ENCODE measurements at regions not wholly inside any gene's neighbourhood (a gene's known extent, or its start where the extent isn't known, plus 50 kb on each side); places are given as distances from the start of the nearest gene placed in this dataset.

DNA sequence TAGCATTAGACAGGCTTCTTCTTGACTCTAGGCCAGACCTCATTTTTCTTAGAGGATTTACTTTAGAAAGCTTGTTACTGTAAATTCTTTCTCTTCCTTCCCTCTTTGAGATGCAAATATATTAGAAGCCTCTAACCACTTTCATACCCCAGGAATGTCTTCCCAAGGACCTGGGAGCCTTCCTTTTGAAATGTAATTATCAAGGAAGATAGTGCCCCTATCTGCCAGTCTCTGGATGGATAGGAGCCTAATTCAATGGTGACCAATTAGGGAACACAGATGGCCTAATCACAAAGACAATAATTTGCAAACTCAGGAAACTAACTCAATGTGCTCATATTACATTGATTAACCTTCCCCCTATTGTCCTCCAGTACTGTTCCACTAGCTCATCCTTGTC lies 145.6 kb upstream of the DCAF8L1 start:
- TF ChIP-seq FOXM1 (IDR thresholded peaks at IDR 0.05; ENCODE audit: borderline replicate concordance, low read depth): no peak

DNA sequence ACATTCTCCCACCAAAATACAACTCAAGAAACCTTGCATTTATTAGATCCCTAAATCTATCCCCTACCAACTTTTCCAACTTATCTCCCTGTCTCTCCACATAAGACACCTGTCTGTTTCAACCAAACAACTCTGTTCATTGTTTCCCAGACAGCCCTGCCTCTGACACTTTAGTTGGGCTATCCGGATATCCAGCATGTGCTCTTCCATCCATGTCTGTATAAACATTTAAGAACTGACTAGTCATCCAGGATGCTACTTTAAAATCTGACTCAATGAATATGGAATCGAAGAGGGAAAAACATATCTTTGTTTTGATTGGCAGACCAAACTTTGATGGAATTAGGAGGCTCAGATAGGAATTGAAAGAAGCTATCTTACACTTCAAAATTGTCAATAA lies 143.2 kb upstream of the DCAF8L1 start:
- no peak for TF ChIP-seq NFIC (IDR thresholded peaks at IDR 0.05)
- TF ChIP-seq EP300 (IDR thresholded peaks at IDR 0.05; ENCODE audit: borderline replicate concordance): no peak
- TF ChIP-seq CREB1 (IDR thresholded peaks at IDR 0.05; ENCODE audit: low read depth): no peak
- TF ChIP-seq YY1 (IDR thresholded peaks at IDR 0.05; ENCODE audit: low read depth): no peak
- no peak for TF ChIP-seq FOXM1 (IDR thresholded peaks at IDR 0.05; ENCODE audit: borderline replicate concordance, low read depth)
- no peak for TF ChIP-seq TAF1 (IDR thresholded peaks at IDR 0.05; ENCODE audit: low read depth)
- TF ChIP-seq EGR1 (IDR thresholded peaks at IDR 0.05): no peak
- TF ChIP-seq, protein P1, sequence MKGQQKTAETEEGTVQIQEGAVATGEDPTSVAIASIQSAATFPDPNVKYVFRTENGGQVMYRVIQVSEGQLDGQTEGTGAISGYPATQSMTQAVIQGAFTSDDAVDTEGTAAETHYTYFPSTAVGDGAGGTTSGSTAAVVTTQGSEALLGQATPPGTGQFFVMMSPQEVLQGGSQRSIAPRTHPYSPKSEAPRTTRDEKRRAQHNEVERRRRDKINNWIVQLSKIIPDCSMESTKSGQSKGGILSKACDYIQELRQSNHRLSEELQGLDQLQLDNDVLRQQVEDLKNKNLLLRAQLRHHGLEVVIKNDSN (IDR thresholded peaks at IDR 0.05): no peak
- TF ChIP-seq, protein P2, sequence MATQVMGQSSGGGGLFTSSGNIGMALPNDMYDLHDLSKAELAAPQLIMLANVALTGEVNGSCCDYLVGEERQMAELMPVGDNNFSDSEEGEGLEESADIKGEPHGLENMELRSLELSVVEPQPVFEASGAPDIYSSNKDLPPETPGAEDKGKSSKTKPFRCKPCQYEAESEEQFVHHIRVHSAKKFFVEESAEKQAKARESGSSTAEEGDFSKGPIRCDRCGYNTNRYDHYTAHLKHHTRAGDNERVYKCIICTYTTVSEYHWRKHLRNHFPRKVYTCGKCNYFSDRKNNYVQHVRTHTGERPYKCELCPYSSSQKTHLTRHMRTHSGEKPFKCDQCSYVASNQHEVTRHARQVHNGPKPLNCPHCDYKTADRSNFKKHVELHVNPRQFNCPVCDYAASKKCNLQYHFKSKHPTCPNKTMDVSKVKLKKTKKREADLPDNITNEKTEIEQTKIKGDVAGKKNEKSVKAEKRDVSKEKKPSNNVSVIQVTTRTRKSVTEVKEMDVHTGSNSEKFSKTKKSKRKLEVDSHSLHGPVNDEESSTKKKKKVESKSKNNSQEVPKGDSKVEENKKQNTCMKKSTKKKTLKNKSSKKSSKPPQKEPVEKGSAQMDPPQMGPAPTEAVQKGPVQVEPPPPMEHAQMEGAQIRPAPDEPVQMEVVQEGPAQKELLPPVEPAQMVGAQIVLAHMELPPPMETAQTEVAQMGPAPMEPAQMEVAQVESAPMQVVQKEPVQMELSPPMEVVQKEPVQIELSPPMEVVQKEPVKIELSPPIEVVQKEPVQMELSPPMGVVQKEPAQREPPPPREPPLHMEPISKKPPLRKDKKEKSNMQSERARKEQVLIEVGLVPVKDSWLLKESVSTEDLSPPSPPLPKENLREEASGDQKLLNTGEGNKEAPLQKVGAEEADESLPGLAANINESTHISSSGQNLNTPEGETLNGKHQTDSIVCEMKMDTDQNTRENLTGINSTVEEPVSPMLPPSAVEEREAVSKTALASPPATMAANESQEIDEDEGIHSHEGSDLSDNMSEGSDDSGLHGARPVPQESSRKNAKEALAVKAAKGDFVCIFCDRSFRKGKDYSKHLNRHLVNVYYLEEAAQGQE (IDR thresholded peaks at IDR 0.05; ENCODE audit: low read depth): no peak
- no peak for TF ChIP-seq TEAD4 (IDR thresholded peaks at IDR 0.05)

DNA sequence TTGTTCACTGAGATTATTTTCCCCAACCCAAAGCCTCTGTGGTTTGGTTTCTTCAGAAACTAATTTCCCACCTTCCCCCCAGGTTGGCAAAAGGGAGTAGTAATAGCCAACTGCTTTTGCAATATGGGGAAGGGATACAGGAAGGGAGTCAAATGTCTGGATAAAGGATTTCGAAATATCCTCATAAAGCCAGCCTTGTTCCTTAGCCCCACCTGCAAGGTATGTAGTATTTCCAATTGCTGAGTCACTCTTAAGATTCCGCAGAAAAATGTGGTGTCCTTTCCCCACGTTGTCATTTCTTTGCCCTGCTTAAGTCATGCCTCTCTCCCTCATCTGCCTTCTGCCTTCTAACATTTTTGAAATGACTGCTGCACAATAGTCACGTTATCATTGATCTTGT lies 138.8 kb upstream of the DCAF8L1 start:
- no peak for TF ChIP-seq TEAD4 (IDR thresholded peaks at IDR 0.05)
- no peak for TF ChIP-seq CREB1 (IDR thresholded peaks at IDR 0.05; ENCODE audit: low read depth)

DNA sequence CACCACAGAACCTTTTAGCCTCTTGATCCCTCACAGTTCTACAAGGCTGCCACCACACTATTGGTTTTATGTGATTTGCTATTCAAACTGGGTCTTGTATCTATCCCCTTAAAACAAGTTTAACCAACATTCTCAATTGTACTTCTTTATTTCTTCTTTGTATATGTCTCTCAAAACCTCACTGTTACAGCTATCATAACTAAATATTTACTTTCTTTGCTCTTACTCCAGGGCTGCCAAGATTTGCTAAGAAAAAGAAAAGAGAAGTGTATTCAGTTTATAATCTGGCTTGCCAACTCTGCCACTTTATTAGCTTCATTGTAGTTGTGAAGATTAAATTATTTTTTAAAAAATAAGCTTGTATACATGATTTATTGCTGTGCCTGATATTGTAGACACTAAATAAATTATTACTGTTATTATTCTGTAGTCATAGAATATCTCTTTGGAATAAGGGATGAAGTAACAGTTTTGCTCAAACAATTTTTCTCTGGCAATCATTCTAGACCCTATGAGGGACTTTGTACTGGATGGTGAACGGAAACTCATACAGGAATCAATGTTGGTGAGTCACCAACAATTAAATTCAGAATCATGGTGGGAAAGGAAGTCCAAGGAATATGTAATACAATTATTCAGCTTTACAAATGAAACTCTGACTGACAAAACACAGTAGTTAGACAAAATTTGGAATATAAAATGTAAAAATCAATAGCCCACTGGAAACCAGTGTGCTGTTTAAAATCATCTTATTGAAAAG lies 127.1 kb upstream of the DCAF8L1 start:
- TF ChIP-seq RAD21 (IDR thresholded peaks at IDR 0.05; ENCODE audit: low read depth): no peak
- no peak for TF ChIP-seq CEBPB (IDR thresholded peaks at IDR 0.05)
- TF ChIP-seq, protein P2 (IDR thresholded peaks at IDR 0.05; ENCODE audit: low read depth): no peak
- TF ChIP-seq ZBTB7A (IDR thresholded peaks at IDR 0.05; ENCODE audit: low read depth): no peak
- TF ChIP-seq, protein P3, sequence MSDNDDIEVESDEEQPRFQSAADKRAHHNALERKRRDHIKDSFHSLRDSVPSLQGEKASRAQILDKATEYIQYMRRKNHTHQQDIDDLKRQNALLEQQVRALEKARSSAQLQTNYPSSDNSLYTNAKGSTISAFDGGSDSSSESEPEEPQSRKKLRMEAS (IDR thresholded peaks at IDR 0.05): no peak
- TF ChIP-seq, protein P1 (IDR thresholded peaks at IDR 0.05): no peak
- TF ChIP-seq EGR1 (IDR thresholded peaks at IDR 0.05): no peak
- no peak for TF ChIP-seq TCF12 (IDR thresholded peaks at IDR 0.05; ENCODE audit: low read depth)
- no peak for TF ChIP-seq TAF1 (IDR thresholded peaks at IDR 0.05; ENCODE audit: low read depth)

DNA sequence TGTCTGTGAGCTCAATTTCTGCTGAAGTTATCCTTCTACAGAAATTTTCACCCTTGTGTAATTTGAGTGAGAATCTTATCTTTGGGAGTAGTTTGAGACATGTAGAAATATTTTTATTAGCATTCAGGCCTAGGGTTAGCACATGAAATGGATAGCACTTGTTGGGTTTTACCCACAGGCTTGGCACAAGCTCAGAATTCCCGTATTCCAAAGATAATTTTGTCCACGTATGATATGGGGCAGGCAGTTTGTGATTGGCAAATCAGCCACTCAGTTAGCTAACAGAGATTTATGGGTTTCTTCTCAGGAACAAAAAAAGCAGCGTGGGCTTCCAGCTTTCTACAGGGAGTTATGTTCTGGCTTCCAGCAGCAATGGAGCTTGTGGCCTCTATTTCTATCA lies 117.9 kb upstream of the DCAF8L1 start:
- TF ChIP-seq YY1 (IDR thresholded peaks at IDR 0.05; ENCODE audit: low read depth): no peak
- no peak for TF ChIP-seq TEAD4 (IDR thresholded peaks at IDR 0.05)
- TF ChIP-seq ZBTB7A (IDR thresholded peaks at IDR 0.05; ENCODE audit: low read depth): no peak

DNA sequence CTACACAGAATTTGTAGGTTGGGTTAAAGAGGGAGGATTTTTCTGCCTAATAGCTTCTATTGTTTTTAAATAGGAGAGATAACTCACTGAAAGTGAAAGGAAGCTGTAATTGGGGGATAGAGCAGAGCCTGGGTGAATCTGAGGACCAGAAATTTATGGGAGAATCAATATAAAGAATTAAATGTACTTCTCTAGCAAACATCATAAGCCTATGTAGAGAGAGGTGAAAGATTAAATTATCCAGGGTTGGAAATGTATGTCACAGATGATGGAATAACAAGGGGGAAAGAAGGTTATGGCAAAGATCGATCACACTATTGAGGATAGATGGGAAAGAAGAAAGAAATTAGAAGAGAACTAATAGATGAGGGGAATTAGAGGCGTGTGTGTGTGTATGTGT lies 104.4 kb upstream of the DCAF8L1 start:
- TF ChIP-seq EP300 (IDR thresholded peaks at IDR 0.05; ENCODE audit: borderline replicate concordance) (no peak), TAF1 (IDR thresholded peaks at IDR 0.05; ENCODE audit: low read depth) (no peak), ZBTB7A (IDR thresholded peaks at IDR 0.05; ENCODE audit: low read depth) (no peak), NFIC (IDR thresholded peaks at IDR 0.05) (no peak), EGR1 (IDR thresholded peaks at IDR 0.05) (no peak), TEAD4 (IDR thresholded peaks at IDR 0.05) (no peak)
- TF ChIP-seq, protein P3 (IDR thresholded peaks at IDR 0.05): no peak

DNA sequence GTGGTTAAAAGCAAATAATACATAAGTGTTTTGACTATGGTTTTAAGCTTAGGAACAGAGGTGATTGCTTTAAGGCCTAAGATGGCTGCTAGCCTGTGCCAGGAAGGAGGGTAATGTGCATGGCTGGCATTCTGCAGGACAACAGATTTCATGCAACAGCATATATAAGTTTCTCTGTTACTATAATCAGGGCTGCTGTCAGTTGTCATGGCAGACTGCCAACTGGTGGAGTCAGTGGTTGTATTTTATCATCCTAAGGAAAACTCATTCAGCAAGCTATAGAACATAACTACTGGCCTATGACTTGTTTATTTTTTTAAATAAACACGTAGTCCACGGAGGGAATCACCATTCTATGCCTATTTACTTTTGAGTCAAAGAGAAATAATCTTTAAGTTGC lies 77.7 kb upstream of the DCAF8L1 start:
- TF ChIP-seq, protein P2 (IDR thresholded peaks at IDR 0.05; ENCODE audit: low read depth): no peak
- TF ChIP-seq NFIC (IDR thresholded peaks at IDR 0.05): no peak
- no peak for TF ChIP-seq RAD21 (IDR thresholded peaks at IDR 0.05; ENCODE audit: low read depth)
- TF ChIP-seq EGR1 (IDR thresholded peaks at IDR 0.05): no peak
- TF ChIP-seq YY1 (IDR thresholded peaks at IDR 0.05; ENCODE audit: low read depth): no peak
- no peak for TF ChIP-seq TAF1 (IDR thresholded peaks at IDR 0.05; ENCODE audit: low read depth)
- TF ChIP-seq TEAD4 (IDR thresholded peaks at IDR 0.05): no peak
- TF ChIP-seq CEBPB (IDR thresholded peaks at IDR 0.05): no peak
- TF ChIP-seq, protein P1 (IDR thresholded peaks at IDR 0.05): no peak
- TF ChIP-seq EP300 (IDR thresholded peaks at IDR 0.05; ENCODE audit: borderline replicate concordance): no peak
- no peak for TF ChIP-seq TCF12 (IDR thresholded peaks at IDR 0.05; ENCODE audit: low read depth)
- TF ChIP-seq, protein P3 (IDR thresholded peaks at IDR 0.05): no peak
- TF ChIP-seq CREB1 (IDR thresholded peaks at IDR 0.05; ENCODE audit: low read depth): no peak
- no peak for TF ChIP-seq ZBTB7A (IDR thresholded peaks at IDR 0.05; ENCODE audit: low read depth)
